GM19463 (cell line): ENCODE measurements at regions not wholly inside any gene's neighbourhood (a gene's known extent, or its start where the extent isn't known, plus 50 kb on each side); places are given as distances from the start of the nearest gene placed in this dataset.
A peak's percentile ranks its signal among the peaks of the same experiment; 100 is the strongest.
"Not testable (repeated sequence)": the region's sequence is repeated elsewhere in the genome, so short reads cannot be mapped to it uniquely, and the experiment has no call there.

Experiments
- ATAC-seq: cut with Tn5 transposase; IDR thresholded peaks from one replicate; pipeline ENCODE4 v1.9.1; 2021; ENCODE audit warnings: mild to moderate bottlenecking, moderate library complexity; ENCODE audit not compliant: unreplicated experiment

- no peak for ATAC-seq
Observed at GRCh38 chr6:6474170-6474920, 114.2 kb upstream of the LY86 start.

GRCh38 chr6:6479785-6480184 lies 108.7 kb upstream of the LY86 start:
- no peak for ATAC-seq

- no peak for ATAC-seq
Observed at GRCh38 chr6:6482256-6482655, 106.3 kb upstream of the LY86 start.

GRCh38 chr6:6483168-6483567 lies 105.4 kb upstream of the LY86 start:
- ATAC-seq, result no peak

GRCh38 chr6:6483733-6484132 lies 104.8 kb upstream of the LY86 start:
- ATAC-seq, result no peak

GRCh38 chr6:6484681-6485080 lies 103.8 kb upstream of the LY86 start:
- ATAC-seq, result no peak

- ATAC-seq, result no peak
Observed at GRCh38 chr6:6486595-6486994, 101.9 kb upstream of the LY86 start.

GRCh38 chr6:6491761-6492160 lies 96.8 kb upstream of the LY86 start:
- no peak for ATAC-seq

GRCh38 chr6:6492675-6493074 lies 95.8 kb upstream of the LY86 start:
- no peak for ATAC-seq

GRCh38 chr6:6494139-6494538 lies 94.4 kb upstream of the LY86 start:
- ATAC-seq, result not testable (repeated sequence)

- peak; percentile 68 for ATAC-seq
Observed at GRCh38 chr6:6494677-6495076, 93.8 kb upstream of the LY86 start.

GRCh38 chr6:6495851-6496250 lies 92.7 kb upstream of the LY86 start:
- no peak for ATAC-seq

- no peak for ATAC-seq
Observed at GRCh38 chr6:6497541-6497940, 91.0 kb upstream of the LY86 start.

GRCh38 chr6:6497976-6498375 lies 90.5 kb upstream of the LY86 start:
- no peak for ATAC-seq

- ATAC-seq, result no peak
Observed at GRCh38 chr6:6503191-6503590, 85.3 kb upstream of the LY86 start.

GRCh38 chr6:6505111-6505510 lies 83.4 kb upstream of the LY86 start:
- no peak for ATAC-seq

GRCh38 chr6:6508643-6509042 lies 79.9 kb upstream of the LY86 start:
- no peak for ATAC-seq

GRCh38 chr6:6509284-6509683 lies 79.2 kb upstream of the LY86 start:
- ATAC-seq, result no peak

- ATAC-seq, result no peak
Observed at GRCh38 chr6:6512711-6513110, 75.8 kb upstream of the LY86 start.

GRCh38 chr6:6515691-6516607 lies 72.6 kb upstream of the LY86 start:
- peak; percentile 65 for ATAC-seq

GRCh38 chr6:6516666-6517458 lies 71.7 kb upstream of the LY86 start:
- no peak for ATAC-seq
